ENCODE measurements at regions not wholly inside any gene's neighbourhood (a gene's known extent, or its start where the extent isn't known, plus 50 kb on each side); places are given as distances from the start of the nearest gene placed in this dataset.
"Not testable (repeated sequence)": the region's sequence is repeated elsewhere in the genome, so short reads cannot be mapped to it uniquely, and the experiment has no call there.

GRCh38 chr3:190188197-190188596 lies 67.5 kb upstream of the P3H2 start:
- H3K4me1 Mint-ChIP-seq (ENCODE audit: low read depth) = peaks cover 2% of the 10 kb centered on the region
- no peak for DNase-seq (ENCODE audit: low spot score, unreplicated experiment)
- no peaks in the 10 kb centered on the region for H3K9me3 Mint-ChIP-seq (ENCODE audit: low read depth)
- TF ChIP-seq, protein P1, sequence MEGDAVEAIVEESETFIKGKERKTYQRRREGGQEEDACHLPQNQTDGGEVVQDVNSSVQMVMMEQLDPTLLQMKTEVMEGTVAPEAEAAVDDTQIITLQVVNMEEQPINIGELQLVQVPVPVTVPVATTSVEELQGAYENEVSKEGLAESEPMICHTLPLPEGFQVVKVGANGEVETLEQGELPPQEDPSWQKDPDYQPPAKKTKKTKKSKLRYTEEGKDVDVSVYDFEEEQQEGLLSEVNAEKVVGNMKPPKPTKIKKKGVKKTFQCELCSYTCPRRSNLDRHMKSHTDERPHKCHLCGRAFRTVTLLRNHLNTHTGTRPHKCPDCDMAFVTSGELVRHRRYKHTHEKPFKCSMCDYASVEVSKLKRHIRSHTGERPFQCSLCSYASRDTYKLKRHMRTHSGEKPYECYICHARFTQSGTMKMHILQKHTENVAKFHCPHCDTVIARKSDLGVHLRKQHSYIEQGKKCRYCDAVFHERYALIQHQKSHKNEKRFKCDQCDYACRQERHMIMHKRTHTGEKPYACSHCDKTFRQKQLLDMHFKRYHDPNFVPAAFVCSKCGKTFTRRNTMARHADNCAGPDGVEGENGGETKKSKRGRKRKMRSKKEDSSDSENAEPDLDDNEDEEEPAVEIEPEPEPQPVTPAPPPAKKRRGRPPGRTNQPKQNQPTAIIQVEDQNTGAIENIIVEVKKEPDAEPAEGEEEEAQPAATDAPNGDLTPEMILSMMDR (IDR thresholded peaks at IDR 0.05; ENCODE audit: unreplicated experiment) = no peak
- no peak overlapping the region for H3K27ac Mint-ChIP-seq
- no peak overlapping the region for H3K4me3 Mint-ChIP-seq (ENCODE audit: low read depth)
- no peaks in the 10 kb centered on the region for H3K36me3 Mint-ChIP-seq (ENCODE audit: insufficient read depth)
- H3K27me3 Mint-ChIP-seq = peaks cover 7% of the 10 kb centered on the region

- peak overlapping the region; percentile 53 for H3K27ac Mint-ChIP-seq
- H3K27me3 Mint-ChIP-seq = peaks cover 7% of the 10 kb centered on the region
- no peaks in the 10 kb centered on the region for H3K36me3 Mint-ChIP-seq (ENCODE audit: insufficient read depth)
- no peaks in the 10 kb centered on the region for H3K9me3 Mint-ChIP-seq (ENCODE audit: low read depth)
- no peak overlapping the region for H3K4me3 Mint-ChIP-seq (ENCODE audit: low read depth)
- TF ChIP-seq, protein P1 (IDR thresholded peaks at IDR 0.05; ENCODE audit: unreplicated experiment) = no peak
- DNase-seq (ENCODE audit: low spot score, unreplicated experiment) = no peak
- peaks cover 8% of the 10 kb centered on the region for H3K4me1 Mint-ChIP-seq (ENCODE audit: low read depth)
Measured at GRCh38 chr3:190183121-190183520, 62.4 kb upstream of the P3H2 start.

DNA sequence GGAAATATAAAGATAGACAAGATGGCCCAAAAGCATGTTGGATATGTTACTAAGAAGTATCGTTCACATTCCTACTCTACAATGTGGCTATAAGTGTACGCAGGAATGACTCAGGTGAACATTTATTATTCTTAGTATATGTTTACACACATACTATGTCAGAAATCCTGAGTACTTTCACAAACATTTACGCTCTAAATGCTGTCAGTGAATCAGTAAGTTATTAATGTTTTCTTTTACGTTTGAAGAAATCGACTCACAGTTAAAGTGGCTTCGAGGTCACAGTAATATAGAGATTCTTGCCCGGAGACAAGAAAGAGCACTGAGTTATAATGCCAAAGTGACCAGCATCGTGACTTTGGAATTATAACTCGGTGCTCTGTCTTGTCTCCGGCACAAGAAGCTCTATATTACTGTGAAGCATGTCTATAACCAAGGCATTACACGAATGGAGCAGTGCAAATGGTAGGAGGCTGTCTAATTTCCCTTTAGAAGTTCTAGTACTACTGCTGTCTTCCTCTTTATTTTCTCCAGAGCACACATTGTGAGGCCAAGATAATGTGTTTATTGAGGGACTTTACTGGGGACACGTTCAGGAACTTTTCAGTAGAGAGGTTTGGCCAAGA lies 61.8 kb upstream of the P3H2 start:
- no peaks in the 10 kb centered on the region for H3K36me3 Mint-ChIP-seq (ENCODE audit: insufficient read depth)
- peaks cover 8% of the 10 kb centered on the region for H3K4me1 Mint-ChIP-seq (ENCODE audit: low read depth)
- TF ChIP-seq, protein P1 (IDR thresholded peaks at IDR 0.05; ENCODE audit: unreplicated experiment) = no peak
- no peak overlapping the region for H3K4me3 Mint-ChIP-seq (ENCODE audit: low read depth)
- peak overlapping the region; percentile 53 for H3K27ac Mint-ChIP-seq
- DNase-seq (ENCODE audit: low spot score, unreplicated experiment) = no peak
- no peaks in the 10 kb centered on the region for H3K9me3 Mint-ChIP-seq (ENCODE audit: low read depth)
- H3K27me3 Mint-ChIP-seq = peaks cover 7% of the 10 kb centered on the region

GRCh38 chr3:190180268-190180667 lies 59.6 kb upstream of the P3H2 start:
- Mint-ChIP-seq H3K27ac (no peak overlapping the region), H3K9me3 (ENCODE audit: low read depth) (peaks cover 6% of the 10 kb centered on the region), H3K4me1 (ENCODE audit: low read depth) (peaks cover 14% of the 10 kb centered on the region), H3K36me3 (ENCODE audit: insufficient read depth) (no peaks in the 10 kb centered on the region), H3K4me3 (ENCODE audit: low read depth) (no peak overlapping the region), H3K27me3 (no peaks in the 10 kb centered on the region)
- TF ChIP-seq, protein P1 (IDR thresholded peaks at IDR 0.05; ENCODE audit: unreplicated experiment) = no peak
- no peak for DNase-seq (ENCODE audit: low spot score, unreplicated experiment)

DNA sequence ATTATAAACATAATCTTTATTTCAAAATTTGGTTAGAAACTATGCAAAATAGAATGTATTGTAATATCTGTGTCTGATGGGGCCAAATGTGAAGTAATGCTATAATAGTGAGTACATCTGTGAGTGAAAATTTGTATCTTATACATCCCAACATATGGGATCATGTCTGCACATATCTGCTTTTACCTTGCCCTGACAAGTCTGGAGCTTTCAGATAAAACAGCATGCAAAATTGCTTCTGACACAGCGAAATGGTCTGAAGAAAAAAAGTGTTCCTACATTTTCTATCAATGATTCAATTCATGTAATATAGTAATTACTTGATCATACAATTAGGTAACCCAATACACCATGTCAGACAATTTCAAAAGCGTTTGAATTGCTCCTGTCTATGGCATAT lies 58.1 kb upstream of the P3H2 start:
- H3K27me3 Mint-ChIP-seq = peaks cover 7% of the 10 kb centered on the region
- no peak for DNase-seq (ENCODE audit: low spot score, unreplicated experiment)
- H3K4me1 Mint-ChIP-seq (ENCODE audit: low read depth) = peaks cover 12% of the 10 kb centered on the region
- TF ChIP-seq, protein P1 (IDR thresholded peaks at IDR 0.05; ENCODE audit: unreplicated experiment) = no peak
- no peaks in the 10 kb centered on the region for H3K36me3 Mint-ChIP-seq (ENCODE audit: insufficient read depth)
- no peak overlapping the region for H3K27ac Mint-ChIP-seq
- H3K9me3 Mint-ChIP-seq (ENCODE audit: low read depth) = peaks cover 6% of the 10 kb centered on the region
- no peak overlapping the region for H3K4me3 Mint-ChIP-seq (ENCODE audit: low read depth)

DNA sequence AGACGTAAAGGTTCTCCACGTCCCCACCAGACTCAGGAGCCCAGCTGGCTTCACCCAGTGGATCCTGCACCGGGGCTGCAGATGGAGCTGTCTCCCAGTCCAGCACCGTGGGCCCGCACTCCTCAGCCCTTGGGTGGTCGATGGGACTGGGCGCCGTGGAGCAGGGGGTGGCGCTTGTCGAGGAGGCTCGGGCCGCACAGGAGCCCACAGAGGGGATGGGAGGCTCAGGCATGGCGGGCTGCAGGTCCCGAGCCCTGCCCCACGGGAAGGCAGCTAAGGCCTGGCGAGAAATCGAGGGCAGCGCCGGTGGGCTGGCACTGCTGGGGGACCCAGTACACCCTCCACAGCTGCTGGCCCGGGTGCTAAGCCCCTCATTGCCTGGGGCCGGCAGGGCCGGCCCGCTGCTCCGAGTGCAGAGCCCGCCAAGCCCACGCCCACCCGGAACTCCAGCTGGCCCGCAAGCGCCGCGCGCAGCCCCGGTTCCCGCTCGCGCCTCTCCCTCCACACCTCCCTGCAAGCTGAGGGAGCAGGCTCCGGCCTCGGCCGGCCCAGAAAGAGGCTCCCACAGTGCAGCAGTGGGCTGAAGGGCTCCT lies 56.3 kb upstream of the P3H2 start:
- not testable (repeated sequence) for H3K9me3 Mint-ChIP-seq (ENCODE audit: low read depth); H3K27ac Mint-ChIP-seq; H3K4me3 Mint-ChIP-seq (ENCODE audit: low read depth); DNase-seq (ENCODE audit: low spot score, unreplicated experiment); H3K27me3 Mint-ChIP-seq; H3K4me1 Mint-ChIP-seq (ENCODE audit: low read depth); H3K36me3 Mint-ChIP-seq (ENCODE audit: insufficient read depth)

DNA sequence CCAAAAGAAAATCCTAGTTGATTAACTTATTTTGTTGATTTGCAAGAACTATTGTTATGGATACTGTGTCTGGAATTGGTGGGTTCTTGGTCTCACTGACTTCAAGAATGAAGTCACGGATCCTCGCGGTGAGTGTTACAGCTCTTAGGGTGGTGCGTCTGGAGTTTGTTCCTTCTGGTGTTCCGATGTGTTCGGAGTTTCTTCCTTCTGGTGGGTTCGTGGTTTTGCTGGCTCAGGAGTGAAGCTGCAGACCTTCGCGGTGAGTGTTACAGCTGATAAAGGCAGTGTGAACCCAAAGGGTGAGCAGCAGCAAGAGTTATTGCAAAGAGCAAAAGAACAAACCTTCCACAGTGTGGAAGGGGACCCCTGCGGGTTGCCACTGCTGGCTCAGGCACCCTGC lies 55.4 kb upstream of the P3H2 start:
- H3K27me3 Mint-ChIP-seq = peaks cover 10% of the 10 kb centered on the region
- not testable (repeated sequence) for DNase-seq (ENCODE audit: low spot score, unreplicated experiment); H3K4me3 Mint-ChIP-seq (ENCODE audit: low read depth); H3K9me3 Mint-ChIP-seq (ENCODE audit: low read depth); H3K4me1 Mint-ChIP-seq (ENCODE audit: low read depth); H3K36me3 Mint-ChIP-seq (ENCODE audit: insufficient read depth); H3K27ac Mint-ChIP-seq

All from progenitor cell of endocrine pancreas (in vitro differentiated cells).